Chondrocyte (in vitro differentiated cells): ENCODE measurements at regions not wholly inside any gene's neighbourhood (a gene's known extent, or its start where the extent isn't known, plus 50 kb on each side); places are given as distances from the start of the nearest gene placed in this dataset.

Experiments used
- DNase-seq: peaks from one replicate; pipeline ENCODE4 v3.0.0; 2021; ENCODE audit warnings: mixed read lengths, low spot score
- H3K27ac Mint-ChIP-seq: one replicate; pipeline ENCODE4 v1.8.0; 2021; ENCODE audit warnings: mild to moderate bottlenecking, moderate library complexity, mixed read lengths; ENCODE audit not compliant: unreplicated experiment
- H3K27me3 Mint-ChIP-seq: 2 replicates; pipeline ENCODE4 v1.8.0; 2021; ENCODE audit warnings: low read depth, mixed read lengths
- H3K36me3 Mint-ChIP-seq: 2 replicates; pipeline ENCODE4 v1.8.0; 2021; ENCODE audit warnings: low read depth, mixed read lengths
- H3K4me1 Mint-ChIP-seq: 2 replicates; pipeline ENCODE4 v1.8.0; 2021; ENCODE audit warnings: low read depth, mild to moderate bottlenecking, mixed read lengths
- H3K4me3 Mint-ChIP-seq: one replicate; pipeline ENCODE4 v1.8.0; 2021; ENCODE audit warnings: mild to moderate bottlenecking, moderate library complexity, mixed read lengths; ENCODE audit not compliant: unreplicated experiment
- H3K9me3 Mint-ChIP-seq: 2 replicates; pipeline ENCODE4 v1.8.0; 2021; ENCODE audit warnings: low read depth, mixed read lengths
- CTCF ChIP-seq: fragments of 200-600 bp; sonication (generic); IDR thresholded peaks from 2 replicates; pipeline ENCODE4 v1.5.0; 2021; ENCODE audit warnings: antibody characterized with exemption, mild to moderate bottlenecking, moderate library complexity

GRCh38 chrX:128714425-128714824 is 662.2 kb upstream of the ACTRT1 start:
- no peak for TF ChIP-seq CTCF
- H3K27ac Mint-ChIP-seq: no peak overlapping the region
- H3K27me3 Mint-ChIP-seq: no peaks in the 10 kb centered on the region
- H3K36me3 Mint-ChIP-seq: no peaks in the 10 kb centered on the region
- no peak overlapping the region for H3K4me3 Mint-ChIP-seq
- peak; percentile 91 for DNase-seq
- H3K4me1 Mint-ChIP-seq: no peaks in the 10 kb centered on the region
- no peaks in the 10 kb centered on the region for H3K9me3 Mint-ChIP-seq

- TF ChIP-seq CTCF: no peak
- no peak overlapping the region for H3K27ac Mint-ChIP-seq
- H3K27me3 Mint-ChIP-seq: no peaks in the 10 kb centered on the region
- no peaks in the 10 kb centered on the region for H3K4me1 Mint-ChIP-seq
- no peaks in the 10 kb centered on the region for H3K36me3 Mint-ChIP-seq
- DNase-seq: no peak
- H3K4me3 Mint-ChIP-seq: no peak overlapping the region
- peaks cover 10% of the 10 kb centered on the region for H3K9me3 Mint-ChIP-seq
These were observed 647.6 kb upstream of the ACTRT1 start for GRCh38 chrX:128699716-128700285.

GRCh38 chrX:128698573-128699181 is 646.5 kb upstream of the ACTRT1 start:
- Mint-ChIP-seq H3K4me3 (no peak overlapping the region), H3K4me1 (no peaks in the 10 kb centered on the region), H3K36me3 (no peaks in the 10 kb centered on the region), H3K27me3 (no peaks in the 10 kb centered on the region), H3K27ac (no peak overlapping the region), H3K9me3 (peaks cover 8% of the 10 kb centered on the region)
- DNase-seq: no peak
- TF ChIP-seq CTCF: no peak

- no peaks in the 10 kb centered on the region for H3K4me1 Mint-ChIP-seq
- H3K27ac Mint-ChIP-seq: no peak overlapping the region
- TF ChIP-seq CTCF: no peak
- H3K36me3 Mint-ChIP-seq: no peaks in the 10 kb centered on the region
- peaks cover 7% of the 10 kb centered on the region for H3K9me3 Mint-ChIP-seq
- H3K27me3 Mint-ChIP-seq: no peaks in the 10 kb centered on the region
- no peak for DNase-seq
- H3K4me3 Mint-ChIP-seq: no peak overlapping the region
These were observed 639.7 kb upstream of the ACTRT1 start for GRCh38 chrX:128691872-128692271.

GRCh38 chrX:128685387-128685786 is 633.2 kb upstream of the ACTRT1 start:
- peaks cover 6% of the 10 kb centered on the region for H3K9me3 Mint-ChIP-seq
- no peak for DNase-seq
- no peak overlapping the region for H3K4me3 Mint-ChIP-seq
- H3K27me3 Mint-ChIP-seq: no peaks in the 10 kb centered on the region
- TF ChIP-seq CTCF: no peak
- no peak overlapping the region for H3K27ac Mint-ChIP-seq
- no peaks in the 10 kb centered on the region for H3K36me3 Mint-ChIP-seq
- no peaks in the 10 kb centered on the region for H3K4me1 Mint-ChIP-seq
